IPS-NIHi7 (cell line): ENCODE measurements at regions not wholly inside any gene's neighbourhood (a gene's known extent, or its start where the extent isn't known, plus 50 kb on each side); places are given as distances from the start of the nearest gene placed in this dataset.
A peak's percentile ranks its signal among the peaks of the same experiment; 100 is the strongest.

Source experiments
- DNase-seq: peaks from one replicate; pipeline ENCODE4 v3.0.0; 2012; ENCODE audit warnings: mixed read lengths; ENCODE audit errors: extremely low spot score

DNA sequence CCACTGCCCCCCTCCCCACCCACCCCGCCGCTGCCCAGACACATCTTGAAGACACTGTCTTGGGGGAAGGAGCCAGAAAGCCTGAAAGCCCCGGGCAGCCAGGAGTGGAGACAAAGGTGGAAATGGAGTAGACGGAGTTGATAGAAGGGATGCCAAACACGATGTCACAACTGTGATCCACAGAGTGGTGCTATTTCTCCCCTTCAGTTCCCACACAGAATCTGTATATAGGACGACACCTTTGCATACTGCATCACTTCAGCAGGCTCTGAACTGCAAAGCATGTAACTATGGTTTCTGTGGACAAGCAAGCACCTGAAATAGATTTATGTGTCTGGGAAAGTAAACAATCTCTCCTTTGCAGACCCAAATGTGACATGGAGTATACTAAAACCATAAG lies 56.4 kb upstream of the F13A1 start:
- DNase-seq = no peak

DNA sequence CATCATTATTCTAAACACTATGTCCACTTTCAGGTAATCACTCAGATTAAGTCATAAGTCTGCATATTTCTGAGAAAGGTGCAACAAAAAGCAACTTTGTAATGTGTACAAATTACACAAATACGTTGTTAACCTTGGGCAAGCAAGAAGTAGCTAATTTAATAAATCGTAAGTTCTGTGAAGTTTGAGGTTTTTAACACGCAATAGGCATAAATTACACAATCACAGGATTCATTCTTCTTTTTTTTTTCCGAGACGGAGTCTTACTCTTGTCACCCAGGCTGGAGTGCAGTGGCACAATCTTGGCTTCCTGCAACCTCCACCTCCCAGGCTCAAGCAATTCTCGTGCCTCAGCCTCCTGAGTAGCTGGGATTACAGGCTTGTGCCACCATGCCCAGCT lies 57.2 kb upstream of the F13A1 start:
- DNase-seq = no peak

DNA sequence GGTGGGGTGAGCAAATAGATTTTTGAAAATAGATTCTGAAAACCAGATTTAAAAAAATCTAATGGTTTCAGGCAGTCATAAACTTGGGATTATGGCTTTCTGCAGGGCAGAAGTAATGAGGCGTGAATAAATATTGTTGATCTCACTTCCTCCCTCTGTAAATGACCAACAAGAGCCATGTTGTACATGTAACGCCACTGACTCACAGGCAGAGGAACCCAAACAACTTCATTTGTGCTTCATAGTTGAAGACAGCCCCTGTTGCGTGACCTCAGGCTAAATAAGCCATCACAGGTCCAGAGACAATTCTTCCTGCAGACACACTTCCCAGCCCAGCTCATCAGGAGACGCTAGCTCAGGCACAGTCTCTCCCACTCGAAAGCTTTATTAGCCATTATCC lies 59.1 kb upstream of the F13A1 start:
- DNase-seq = no peak

DNA sequence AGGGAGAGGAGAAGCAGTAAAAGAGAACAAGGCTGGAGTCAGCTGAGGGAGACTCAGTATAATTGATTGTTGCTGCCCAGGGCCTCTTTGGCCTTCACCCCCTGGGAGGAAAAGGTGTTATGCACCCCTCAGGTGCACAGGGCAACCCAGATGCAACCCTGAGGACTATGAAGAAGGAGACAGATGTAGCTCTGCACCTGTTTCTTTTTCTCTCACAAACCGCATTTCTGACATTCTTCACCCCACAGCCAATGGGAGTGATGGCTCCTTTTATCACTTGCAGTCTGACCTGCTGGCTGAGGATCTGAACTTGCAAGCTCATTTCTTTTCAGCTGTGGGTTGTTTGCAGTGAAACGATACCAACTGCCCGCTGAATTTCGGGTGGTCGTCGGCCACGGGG lies 64.1 kb upstream of the F13A1 start:
- DNase-seq = peak; percentile 35

DNA sequence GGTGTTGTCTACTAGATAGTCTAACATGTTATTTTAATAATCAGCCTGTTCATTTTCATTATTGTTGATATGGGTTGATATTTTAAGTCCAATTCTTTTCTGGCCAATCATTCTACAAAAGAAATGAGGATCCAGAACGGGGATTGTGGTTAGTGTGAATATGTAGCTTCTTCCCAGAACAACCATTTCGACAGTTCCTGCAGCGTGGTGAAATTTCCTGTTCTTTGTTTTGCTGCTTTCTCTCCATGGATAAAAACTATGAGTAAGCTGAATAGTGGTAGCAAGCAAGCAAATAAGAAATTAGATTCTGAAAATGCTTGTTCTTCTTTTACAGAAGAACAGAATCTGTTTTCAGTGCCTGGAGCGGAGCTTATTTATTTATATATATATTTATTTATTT lies 65.5 kb upstream of the F13A1 start:
- DNase-seq = no peak

DNA sequence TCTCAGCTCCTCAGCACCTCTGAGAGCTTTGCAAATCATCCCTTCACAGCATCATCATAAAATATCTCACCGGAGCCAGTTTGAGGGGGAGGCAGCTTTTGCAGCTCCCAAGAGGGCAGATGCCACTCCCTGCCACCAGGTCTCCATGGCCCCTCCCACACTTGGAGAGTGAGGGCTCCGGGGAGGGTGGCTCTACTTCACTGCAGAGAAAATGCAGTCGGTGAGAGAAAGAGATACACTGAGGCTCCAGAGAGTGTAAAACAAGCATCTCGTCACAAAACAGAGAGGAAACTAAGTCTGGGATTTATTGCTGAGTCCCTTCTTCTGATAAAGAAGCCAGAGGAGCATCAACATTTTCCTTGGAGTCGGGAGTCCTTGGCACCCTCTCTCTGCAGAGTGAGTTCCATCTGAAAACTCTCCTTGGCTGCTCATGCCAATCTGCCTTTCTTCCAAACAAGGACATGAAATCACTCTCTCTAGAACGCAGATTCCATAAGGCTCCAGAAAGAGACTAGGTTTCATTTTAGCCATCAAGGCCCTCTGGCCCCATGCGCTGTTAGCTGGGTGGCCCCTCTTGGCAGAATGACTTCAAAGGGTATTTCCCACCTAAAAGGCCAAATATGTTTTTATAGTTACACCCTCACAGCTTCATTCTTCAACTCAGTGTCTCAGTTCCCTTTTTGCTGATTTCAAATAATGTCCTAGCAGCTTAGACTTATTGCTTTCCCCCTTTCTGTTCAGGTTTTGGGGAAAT lies 70.6 kb upstream of the F13A1 start:
- no peak for DNase-seq

DNA sequence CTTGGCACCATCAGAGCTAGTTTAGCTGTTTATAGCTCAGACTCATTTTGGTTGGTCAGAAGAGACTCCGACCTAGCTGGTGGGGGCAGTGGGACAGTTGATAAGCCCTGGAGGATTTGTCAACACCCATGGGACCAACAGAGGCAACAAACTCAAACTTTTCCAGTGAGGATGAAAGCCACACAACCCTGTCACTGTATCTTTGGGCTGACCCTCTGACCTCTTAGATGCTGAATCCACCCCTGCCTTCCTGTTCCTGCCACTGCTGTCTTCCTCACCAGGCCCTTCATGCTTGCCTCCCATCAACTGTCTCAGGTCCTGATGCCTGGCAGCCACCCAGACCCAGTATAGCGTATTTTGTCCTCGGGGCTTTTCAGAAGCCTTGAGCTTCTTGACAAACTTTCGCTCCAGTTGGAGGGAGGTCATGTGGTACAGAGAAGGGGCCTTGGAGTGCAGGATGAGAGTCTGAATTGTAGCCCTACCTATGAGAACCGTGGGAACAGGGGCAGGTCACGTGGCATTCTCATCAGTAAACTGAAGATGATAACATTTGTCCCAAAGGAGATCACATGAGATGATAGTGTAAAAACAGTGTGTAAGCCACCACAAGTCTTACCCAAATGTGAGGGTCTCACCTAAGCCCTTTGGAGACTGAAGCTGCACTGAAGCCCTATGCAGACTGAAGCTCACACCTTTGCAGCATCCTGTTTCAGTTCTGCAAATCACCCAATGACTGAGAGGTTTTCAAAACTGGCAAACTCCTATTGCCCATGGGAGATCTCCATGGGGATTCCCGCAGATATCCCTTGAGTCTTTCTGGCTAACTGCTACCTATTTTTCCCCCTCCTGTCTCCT lies 72.0 kb upstream of the F13A1 start:
- no peak for DNase-seq

DNA sequence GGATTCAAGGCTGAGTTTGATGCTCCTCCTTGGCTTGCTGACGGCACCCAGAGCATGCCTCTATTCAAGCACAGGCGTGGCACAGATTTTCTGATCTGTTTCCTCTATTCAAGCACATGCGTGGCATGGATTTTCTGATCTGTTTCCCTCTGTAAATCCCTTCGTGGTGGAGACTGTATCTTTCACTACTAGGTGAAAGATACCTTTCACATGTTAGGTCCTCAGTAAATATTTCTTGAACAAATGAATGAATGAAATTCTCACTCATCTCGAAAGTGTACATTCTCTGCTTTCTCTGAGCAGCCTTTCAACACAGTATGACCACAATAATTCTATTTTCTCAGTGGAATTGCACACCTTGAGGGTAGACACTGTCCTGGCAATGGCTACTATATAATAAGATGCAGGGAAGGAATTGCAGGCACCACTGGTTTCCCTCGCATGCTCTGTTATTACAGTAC lies 72.6 kb upstream of the F13A1 start:
- no peak for DNase-seq

DNA sequence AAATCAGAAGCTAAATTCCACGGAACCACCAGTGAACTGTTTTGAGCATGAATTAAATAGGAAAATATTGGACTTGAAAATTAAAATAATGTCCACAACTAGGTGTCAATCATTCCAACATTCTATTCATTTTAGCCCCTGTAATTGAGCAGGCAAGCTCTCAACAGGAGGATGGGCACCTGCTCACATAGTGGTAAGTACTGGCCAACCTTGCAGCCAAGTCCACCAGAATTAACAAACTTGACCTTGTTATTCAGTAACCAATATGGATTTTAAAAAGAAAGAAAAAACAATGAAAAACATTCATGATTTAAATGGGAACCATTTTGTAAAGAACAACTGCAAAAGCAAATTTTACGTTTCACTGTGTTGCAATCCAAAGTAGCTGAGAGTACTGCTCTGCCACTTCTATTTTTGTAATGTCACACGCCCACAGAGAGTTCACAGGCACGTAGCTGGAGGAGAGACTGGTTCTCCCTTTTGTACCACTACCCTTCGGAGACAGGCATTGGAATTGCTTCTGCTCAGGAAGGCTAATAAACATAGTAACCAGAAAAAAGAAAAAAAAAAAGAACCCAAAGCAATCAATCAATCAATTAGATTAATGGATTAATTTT lies 75.2 kb upstream of the F13A1 start:
- no peak for DNase-seq

DNA sequence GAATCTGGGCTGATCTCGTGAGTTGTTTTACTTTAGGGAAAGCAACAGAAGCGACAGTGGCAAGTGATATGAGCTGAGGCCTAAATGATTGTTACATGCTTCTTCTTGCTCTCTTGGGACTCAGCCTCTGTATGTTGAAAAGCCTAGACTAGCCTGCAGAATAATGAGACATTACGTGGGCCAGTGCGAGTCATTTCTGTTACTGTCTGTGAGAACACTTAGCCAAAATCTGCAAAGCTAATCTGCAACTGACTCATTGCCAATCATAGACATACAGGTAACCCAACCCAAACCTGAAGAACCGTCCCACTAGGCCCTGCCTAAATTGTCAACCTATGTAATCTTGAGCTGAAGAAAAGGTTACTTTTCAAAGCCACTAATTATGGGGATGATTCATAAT lies 77.4 kb upstream of the F13A1 start:
- DNase-seq = no peak

DNA sequence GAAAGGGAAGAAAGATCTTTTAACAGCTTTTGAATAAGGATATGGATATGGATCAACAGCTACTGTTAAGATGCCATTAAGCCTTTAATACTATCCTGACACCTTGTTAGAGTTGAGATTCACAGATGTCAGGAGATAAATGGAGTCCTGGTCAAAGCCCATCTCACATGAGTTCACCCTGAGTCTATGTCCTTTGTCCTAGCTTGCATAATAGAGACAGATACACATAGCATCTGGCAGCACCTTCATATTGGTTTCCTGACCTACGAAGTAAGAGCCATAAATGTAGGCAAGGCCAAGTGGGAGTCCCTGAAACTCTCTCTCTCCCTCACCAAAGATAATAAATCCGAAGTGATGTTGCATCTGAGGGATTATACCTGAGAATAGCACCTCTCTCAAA lies 79.1 kb upstream of the F13A1 start:
- DNase-seq = no peak

DNA sequence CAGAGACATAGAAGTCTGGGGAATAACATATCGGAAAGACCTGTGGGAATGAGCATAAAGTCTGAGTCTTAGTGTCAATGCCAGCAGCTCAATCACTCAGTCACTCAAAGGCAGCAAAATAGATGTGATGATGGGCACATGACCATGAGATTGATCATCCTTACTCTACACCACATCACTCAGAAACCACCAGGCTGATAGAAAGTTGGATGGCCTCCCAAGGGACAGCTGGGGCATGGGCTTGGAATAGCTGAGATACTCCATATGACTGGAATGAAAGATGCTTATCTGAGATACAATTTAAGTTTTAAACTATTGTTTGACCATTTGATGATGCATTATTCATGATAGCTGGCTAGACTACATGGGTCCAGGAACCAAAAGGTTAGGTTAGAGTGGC lies 80.9 kb upstream of the F13A1 start:
- DNase-seq = no peak

DNA sequence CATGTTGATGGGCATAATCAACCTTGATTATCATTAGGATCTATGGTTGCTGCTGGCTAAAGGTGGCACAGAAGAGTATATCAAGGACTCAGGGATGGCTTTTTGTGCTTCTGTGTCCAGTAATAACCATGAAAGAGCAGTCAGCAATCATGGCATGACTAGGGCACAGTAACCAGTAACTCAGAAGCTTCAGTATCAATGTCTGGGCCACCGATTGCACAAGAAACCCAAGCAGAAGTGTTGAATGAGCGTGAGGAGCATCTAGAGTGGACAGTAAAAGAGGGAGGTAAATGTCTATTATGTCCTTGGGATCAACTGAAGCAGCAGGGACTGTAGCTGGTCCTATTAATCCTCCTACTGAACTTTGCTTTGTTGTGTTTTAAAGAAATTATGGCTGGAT lies 81.5 kb upstream of the F13A1 start:
- DNase-seq = no peak

DNA sequence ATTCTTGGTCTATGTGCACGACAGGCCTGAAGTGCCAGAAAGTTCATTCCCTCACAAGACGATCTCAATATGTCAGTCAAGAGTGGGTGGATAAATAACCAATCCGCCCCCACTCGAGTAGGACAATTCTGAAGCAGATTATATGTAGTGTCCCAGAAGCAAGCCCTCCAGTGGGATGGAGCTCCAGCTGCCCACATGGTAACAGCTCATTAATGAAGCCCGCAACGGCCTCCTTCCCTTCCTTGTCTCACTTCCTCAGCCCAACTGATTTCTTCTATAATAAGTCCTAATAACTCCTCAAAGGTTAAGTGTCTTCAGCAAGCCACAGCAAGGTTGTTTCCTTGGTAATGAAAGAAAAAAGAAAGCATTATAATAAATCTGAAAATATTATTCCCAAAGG lies 82.1 kb upstream of the F13A1 start:
- no peak for DNase-seq

DNA sequence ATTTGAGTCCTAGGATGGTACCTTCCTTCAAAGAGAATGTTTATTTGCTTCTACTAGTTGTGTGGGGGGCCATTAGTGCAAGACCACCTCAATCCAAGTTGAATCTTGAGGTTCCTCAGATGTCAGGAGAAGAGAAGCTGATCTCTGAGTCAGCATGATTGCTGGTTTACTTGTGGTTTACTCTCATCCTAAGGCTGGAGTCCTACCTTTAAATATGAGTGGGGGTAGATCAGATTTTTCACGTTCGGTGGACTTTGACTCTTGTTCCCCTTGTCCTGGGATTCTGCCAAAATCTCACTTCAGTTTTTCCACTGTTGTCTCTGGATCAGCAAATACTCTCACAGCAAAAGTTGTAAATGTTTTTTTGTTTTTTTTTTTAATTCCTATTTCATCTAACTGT lies 84.6 kb upstream of the F13A1 start:
- no peak for DNase-seq

DNA sequence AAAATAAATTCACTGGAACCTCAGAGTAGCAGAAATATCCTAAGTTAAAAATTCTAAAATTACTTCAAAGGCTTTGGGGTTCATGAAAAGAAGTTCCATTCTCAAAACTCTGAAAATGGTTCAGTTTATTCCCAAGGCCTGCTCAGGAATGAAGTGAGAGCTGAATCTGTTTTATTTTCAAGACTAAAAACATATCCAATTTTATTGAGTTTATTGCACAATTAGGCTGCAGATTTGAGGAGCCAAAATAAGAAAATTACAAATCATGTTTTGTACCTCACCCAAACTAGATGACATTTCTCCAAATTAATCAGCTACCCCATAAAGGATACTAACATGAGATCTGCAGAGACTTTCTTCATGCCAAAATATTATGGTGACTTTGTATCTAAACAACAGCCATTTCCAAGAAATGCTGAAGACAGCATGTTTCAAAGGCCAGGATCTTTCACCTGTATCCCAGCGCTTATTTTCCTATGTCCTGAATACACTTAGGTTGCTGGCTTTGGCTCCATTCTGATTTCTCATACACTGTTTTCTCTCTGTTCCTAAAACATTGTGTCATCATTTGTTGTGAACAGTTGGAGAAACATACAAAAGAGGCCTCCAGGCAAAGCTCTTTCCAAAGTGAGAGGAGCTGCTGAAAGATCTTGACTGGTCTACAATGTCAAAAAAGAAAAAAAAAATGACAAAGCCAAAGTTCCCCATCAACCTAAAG lies 85.7 kb upstream of the F13A1 start:
- DNase-seq = no peak

DNA sequence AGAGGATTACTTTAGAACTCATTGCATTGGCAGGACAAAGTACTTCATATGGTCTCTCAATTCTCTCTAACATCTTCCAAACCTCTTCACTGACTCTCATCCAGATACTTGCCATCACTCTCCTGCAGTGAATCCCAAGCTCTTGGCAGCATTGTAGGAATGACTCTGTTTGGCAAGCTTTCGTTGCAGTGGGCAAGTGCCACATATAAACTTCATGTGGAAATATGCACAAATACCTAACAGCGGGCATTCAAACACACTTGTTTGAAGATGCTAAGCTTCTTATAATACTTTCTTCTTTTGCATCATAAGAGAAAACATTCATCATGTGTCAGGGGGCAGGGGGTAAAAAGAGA lies 86.2 kb upstream of the F13A1 start:
- DNase-seq = no peak

DNA sequence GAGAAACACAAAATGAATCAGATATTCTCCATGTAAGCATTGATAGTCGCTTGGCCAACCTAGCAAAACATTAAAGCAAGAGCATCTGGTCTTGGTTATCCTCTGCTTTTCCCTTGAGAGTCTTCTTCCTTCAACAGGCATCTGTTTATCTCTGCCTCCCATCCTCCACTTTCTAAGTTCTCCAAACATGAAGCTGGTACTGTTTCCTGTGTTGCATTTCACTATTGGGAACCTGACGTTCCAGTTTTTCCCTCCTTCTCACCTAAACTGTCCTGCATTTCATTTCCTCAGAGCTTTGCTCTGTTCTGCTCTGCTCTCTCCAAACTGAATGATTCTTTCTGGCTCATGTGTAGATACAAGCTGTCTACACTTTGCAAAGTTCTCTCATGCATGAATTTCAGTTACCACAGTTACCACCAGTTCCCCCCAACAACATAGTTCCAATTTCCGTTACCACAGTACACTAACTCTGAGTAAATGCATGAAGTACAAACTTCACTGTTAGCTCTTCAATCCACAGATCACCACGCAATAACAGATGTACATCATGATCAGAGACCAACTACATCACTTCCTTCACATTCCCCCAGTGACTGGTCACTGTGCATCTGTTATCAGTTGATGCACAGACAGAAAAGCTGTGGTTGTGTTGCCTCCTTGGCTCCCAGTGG lies 86.7 kb upstream of the F13A1 start:
- no peak for DNase-seq

DNA sequence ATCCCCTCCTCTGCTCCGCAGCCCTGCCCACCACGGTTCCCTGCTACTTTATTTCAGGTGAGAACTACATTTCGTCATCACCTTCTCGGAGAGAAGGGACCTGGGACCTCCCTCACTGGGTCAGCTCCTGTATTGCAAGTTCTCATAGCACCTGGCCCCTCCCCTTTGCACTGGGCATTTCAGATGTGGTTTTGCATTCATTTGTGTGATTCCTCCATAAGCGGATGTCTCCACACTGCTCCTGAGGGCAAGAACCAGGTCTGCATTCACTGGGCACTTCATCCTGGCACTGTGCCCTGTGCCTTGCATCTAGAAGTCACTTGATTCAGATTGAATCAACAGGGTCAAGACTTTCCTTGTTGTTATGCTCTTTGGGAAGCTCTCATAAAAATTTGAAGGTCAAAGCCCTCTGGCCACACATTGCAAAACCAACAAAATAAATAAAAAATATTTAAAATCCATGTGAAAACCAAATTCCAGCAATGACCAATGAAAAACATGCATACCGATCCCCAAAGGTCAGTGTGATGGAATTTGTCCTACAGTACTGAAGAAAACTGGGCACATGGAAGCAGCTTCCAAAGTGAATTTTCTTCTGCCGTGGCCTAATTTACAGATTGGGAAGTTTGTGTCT lies 89.1 kb upstream of the F13A1 start:
- DNase-seq = peak; percentile 18

DNA sequence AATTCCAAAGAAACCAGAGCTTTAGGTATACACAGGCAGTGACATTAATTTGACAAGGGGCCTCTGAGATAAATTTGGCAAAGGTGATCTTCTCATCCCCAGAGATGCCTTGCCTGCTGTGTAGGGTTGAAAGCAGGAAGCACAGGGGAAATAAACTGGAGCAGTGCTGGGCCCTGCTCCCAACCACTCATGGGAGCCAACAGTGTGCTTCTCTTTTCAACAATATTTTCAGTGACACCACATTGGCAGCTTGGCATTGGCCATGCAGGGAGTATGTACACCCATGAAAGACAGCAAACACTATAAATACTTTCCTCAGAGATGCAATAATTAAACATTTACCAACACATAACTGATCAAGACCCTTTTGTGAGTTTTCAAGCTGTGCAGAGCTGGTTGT lies 90.7 kb upstream of the F13A1 start:
- DNase-seq = no peak

DNA sequence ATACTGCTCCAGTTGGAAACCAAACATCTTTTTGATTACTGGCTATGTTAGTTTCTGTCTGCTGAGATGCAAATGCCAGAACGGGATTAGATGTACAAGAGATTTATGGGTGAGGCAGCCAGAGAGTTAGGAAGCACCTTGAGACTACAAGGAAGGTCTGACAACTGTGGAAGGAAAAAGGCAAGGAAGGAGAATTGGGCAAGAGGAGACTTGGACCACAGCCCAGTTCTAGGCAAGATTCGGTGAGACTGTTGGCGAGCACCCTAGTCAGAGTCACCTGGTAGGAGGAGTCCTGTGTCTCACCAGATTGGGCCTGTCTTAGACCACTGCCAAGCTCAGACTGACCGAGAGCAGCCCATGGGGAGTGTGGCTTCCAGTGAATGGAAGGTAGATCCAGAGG lies 91.8 kb upstream of the F13A1 start:
- no peak for DNase-seq
